Ascending aorta (tissue), 2 donors: ENCODE measurements at regions not wholly inside any gene's neighbourhood (a gene's known extent, or its start where the extent isn't known, plus 50 kb on each side); places are given as distances from the start of the nearest gene placed in this dataset.

ENCODE experiments used
- DNase-seq, 2 donors: peaks; one replicate each; pipeline ENCODE4 v3.0.0-alpha.2; 2019; ENCODE audit warnings: low spot score in 2 of 2
- H3K27ac ChIP-seq, 2 donors: fragments of 200-600 bp; sonication (generic); one replicate each; pipeline ENCODE4 v1.5.1; 2016 to 2017; ENCODE audit warnings: mild to moderate bottlenecking in 1 of 2
- H3K27me3 ChIP-seq: fragments of 200-600 bp; sonication (generic); one replicate; pipeline ENCODE4 v1.5.1; 2017
- H3K36me3 ChIP-seq, 2 donors: fragments of 200-600 bp; sonication (generic); one replicate each; pipeline ENCODE4 v1.5.1; 2016
- H3K4me1 ChIP-seq, 2 donors: fragments of 200-600 bp; sonication (generic); one replicate each; pipeline ENCODE4 v1.5.1; 2016 to 2017; ENCODE audit warnings: mild to moderate bottlenecking in 1 of 2
- H3K4me3 ChIP-seq, 2 donors: fragments of 200-600 bp; sonication (generic); one replicate each; pipeline ENCODE4 v1.5.1; 2016 to 2017; ENCODE audit warnings: mild to moderate bottlenecking in 1 of 2
- H3K9me3 ChIP-seq, 2 donors: fragments of 200-600 bp; sonication (generic); one replicate each; pipeline ENCODE4 v1.5.1; 2016
- intact Hi-C: fragments of 100-400 bp; cut with DNase I; formaldehyde crosslinking; loops from one replicate; pipeline ENCODE4 v1.15.1; 2023
- TF ChIP-seq, protein P1 (sequence below), 3 experiments: fragments of 200-600 bp in 2 of 3; fragments of 450-650 bp in 1 of 3; sonication (generic) in 2 of 3; IDR thresholded peaks; one replicate each; pipeline ENCODE4 v1.5.1; 2016 to 2019; ENCODE audit warnings: antibody characterized with exemption in 3 of 3, mild to moderate bottlenecking in 1 of 3, moderate library complexity in 1 of 3

DNA sequence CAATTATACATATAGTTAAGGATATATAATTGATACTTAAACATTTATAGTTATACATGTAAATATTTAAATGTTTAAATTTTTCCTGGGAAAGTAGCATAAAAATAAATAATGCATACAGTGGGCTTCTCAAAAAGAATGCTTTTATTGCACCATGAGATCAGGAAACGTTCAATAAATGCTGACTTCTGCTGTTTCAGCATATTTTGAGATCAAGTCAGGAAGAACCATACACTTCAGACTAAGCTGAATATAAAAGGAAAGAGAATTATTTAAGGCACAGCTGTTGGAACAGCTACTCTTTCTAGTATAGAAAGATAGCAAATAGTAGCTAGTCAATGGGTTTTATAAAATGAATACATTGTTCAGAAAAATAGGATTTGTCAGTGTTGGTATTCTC lies 1462.3 kb upstream of the CADM2 start:
- Histone ChIP-seq H3K4me1 (no peaks in the 10 kb centered on the region), H3K4me3 (no peak overlapping the region), H3K27ac (no peak overlapping the region), H3K9me3 (no peaks in the 10 kb centered on the region), H3K27me3 (no peaks in the 10 kb centered on the region), H3K36me3 (no peaks in the 10 kb centered on the region)
- no peak for DNase-seq
- TF ChIP-seq, protein P1, sequence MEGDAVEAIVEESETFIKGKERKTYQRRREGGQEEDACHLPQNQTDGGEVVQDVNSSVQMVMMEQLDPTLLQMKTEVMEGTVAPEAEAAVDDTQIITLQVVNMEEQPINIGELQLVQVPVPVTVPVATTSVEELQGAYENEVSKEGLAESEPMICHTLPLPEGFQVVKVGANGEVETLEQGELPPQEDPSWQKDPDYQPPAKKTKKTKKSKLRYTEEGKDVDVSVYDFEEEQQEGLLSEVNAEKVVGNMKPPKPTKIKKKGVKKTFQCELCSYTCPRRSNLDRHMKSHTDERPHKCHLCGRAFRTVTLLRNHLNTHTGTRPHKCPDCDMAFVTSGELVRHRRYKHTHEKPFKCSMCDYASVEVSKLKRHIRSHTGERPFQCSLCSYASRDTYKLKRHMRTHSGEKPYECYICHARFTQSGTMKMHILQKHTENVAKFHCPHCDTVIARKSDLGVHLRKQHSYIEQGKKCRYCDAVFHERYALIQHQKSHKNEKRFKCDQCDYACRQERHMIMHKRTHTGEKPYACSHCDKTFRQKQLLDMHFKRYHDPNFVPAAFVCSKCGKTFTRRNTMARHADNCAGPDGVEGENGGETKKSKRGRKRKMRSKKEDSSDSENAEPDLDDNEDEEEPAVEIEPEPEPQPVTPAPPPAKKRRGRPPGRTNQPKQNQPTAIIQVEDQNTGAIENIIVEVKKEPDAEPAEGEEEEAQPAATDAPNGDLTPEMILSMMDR (IDR thresholded peaks at IDR 0.05) = no peak
- intact Hi-C loops = no loop called here

DNA sequence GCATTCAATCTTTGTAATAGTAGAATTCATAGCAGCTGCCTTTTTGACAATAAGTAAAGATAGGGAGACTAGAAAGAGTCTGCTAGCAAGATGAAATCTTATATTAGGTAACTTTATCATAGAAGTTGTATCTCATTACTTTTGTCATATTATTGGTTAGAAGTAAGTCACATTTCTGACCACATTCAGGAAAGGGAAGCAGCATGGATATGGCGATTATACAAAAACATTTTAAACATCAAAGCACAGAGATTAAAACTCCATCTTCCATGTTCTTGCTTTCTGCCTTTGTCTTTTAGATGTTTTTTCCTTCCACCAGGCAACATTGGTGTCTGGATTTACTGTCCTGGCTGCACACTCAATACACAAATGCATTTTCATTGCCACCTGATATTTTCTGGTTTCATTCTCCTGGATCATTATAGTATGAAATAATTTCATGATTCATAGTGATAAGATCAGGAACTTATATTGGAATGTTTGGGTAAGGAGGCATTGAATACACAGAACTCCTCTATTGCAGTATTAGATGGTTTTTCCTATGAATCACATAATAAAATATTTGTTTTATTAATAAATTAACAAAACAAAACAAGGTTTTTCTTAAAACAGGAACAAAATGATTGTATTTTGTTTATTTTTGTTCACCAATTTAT lies 1460.3 kb upstream of the CADM2 start:
- Histone ChIP-seq H3K27ac (no peak overlapping the region), H3K4me3 (no peak overlapping the region), H3K4me1 (no peaks in the 10 kb centered on the region), H3K9me3 (no peaks in the 10 kb centered on the region), H3K27me3 (no peaks in the 10 kb centered on the region), H3K36me3 (no peaks in the 10 kb centered on the region)
- intact Hi-C loops = no loop called here
- TF ChIP-seq, protein P1 (IDR thresholded peaks at IDR 0.05) = no peak
- no peak for DNase-seq

DNA sequence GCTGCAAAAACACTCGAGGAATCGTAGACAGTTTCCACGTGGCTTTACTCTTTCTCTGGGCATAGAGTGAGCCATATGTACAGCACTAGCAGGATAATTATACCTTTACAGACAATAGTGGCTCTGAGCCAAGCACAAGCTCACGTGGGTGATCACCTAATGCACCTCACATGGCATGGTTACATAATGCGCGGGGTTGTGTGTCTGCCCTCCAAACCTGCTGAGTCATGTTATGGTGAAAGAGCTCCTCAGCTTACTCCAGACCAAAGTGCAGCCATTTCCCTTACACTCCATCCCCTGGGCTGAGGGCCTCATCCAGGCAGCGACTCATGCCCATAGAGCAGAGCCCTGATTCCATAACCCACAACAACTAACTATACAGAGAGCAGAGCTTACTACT lies 1458.4 kb upstream of the CADM2 start:
- TF ChIP-seq, protein P1 (IDR thresholded peaks at IDR 0.05) = no peak
- Histone ChIP-seq H3K36me3 (no peaks in the 10 kb centered on the region), H3K4me3 (no peak overlapping the region), H3K27me3 (no peaks in the 10 kb centered on the region), H3K27ac (no peak overlapping the region), H3K4me1 (no peaks in the 10 kb centered on the region), H3K9me3 (no peaks in the 10 kb centered on the region)
- intact Hi-C loops = loop anchor here (2.0 kb wide), 1 partner anchor 36 kb away; no protein-coding TSS in a partner anchor
- no peak for DNase-seq

DNA sequence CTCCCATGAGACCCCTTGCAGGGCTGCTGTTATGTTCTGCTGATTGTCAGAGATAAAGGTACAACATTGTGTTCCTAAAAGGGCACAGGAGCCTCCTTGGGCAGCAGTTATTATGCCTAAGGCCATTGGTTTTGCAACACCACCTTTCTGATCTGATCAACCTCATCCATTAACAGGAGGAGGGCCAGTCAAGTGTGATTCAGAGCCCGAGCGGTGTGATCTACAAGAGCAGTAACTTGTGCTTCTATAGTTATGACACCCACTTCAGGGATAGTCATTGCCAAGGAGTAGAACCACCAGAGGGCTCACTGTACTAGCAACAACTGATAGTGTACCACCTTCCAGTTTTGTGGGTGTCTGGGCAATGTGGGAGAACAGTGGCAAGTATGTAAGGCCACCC lies 1457.9 kb upstream of the CADM2 start:
- intact Hi-C loops = loop anchor here (2.0 kb wide), 1 partner anchor 36 kb away; no protein-coding TSS in a partner anchor
- Histone ChIP-seq H3K27me3 (no peaks in the 10 kb centered on the region), H3K36me3 (no peaks in the 10 kb centered on the region), H3K27ac (no peak overlapping the region), H3K4me1 (no peaks in the 10 kb centered on the region), H3K4me3 (no peak overlapping the region), H3K9me3 (no peaks in the 10 kb centered on the region)
- TF ChIP-seq, protein P1 (IDR thresholded peaks at IDR 0.05) = no peak
- DNase-seq = no peak

DNA sequence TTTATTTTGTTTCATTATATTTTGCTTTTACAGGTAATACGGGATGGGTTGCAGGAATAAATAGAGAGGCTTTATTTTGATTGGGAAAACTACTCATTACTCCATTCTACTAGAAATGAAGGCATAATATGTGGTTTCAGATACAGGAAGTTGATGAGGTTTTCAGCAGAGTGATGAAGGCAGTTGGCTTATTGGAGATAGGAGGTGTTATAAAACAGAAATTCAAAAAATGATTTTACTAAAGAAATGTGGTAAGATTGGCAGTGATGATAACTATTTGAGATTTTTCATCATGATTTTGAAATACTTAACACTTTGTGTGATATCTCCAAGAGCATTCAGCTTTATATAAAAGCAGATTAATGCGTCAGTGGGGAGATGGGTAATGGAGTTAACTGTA lies 1445.7 kb upstream of the CADM2 start:
- Histone ChIP-seq H3K27ac (no peak overlapping the region), H3K27me3 (no peaks in the 10 kb centered on the region), H3K36me3 (no peaks in the 10 kb centered on the region), H3K4me1 (no peaks in the 10 kb centered on the region), H3K4me3 (no peak overlapping the region), H3K9me3 (no peaks in the 10 kb centered on the region)
- TF ChIP-seq, protein P1 (IDR thresholded peaks at IDR 0.05) = no peak
- no peak for DNase-seq
- intact Hi-C loops = no loop called here

DNA sequence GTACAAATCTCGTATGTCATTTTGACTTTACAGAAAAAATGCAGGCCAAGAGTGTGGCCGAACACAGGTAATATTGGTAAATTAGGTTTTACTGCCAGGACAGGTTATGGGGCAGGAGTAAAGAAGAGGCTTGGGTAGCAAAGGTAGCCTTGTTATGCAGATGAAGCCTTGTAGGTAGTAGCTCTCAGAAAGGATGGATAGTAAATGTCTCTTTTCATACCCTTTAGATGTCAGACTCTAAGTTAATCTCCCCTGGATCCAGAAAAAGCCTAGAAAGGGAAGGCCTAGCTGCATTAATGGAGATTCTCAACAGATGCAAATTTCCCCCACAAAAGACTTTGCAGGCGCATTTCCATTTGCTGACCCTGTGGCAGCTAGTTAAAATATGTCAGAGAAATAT lies 1445.1 kb upstream of the CADM2 start:
- no peak for DNase-seq
- TF ChIP-seq, protein P1 (IDR thresholded peaks at IDR 0.05) = no peak
- intact Hi-C loops = no loop called here
- Histone ChIP-seq H3K4me3 (no peak overlapping the region), H3K27me3 (no peaks in the 10 kb centered on the region), H3K27ac (no peak overlapping the region), H3K4me1 (no peaks in the 10 kb centered on the region), H3K36me3 (no peaks in the 10 kb centered on the region), H3K9me3 (no peaks in the 10 kb centered on the region)
